ENCODE measurements at regions not wholly inside any gene's neighbourhood (a gene's known extent, or its start where the extent isn't known, plus 50 kb on each side); places are given as distances from the start of the nearest gene placed in this dataset.

- H3K36me3 ChIP-seq (ENCODE audit: control insufficient read depth, low read length), result no peaks in the 10 kb centered on the region
- H3K4me3 ChIP-seq (ENCODE audit: low read length), result no peak overlapping the region
- H4K20me1 ChIP-seq (ENCODE audit: control insufficient read depth, insufficient read depth, low read depth, low read length), result no peaks in the 10 kb centered on the region
- H3K79me2 ChIP-seq (ENCODE audit: control insufficient read depth, low read length), result no peaks in the 10 kb centered on the region
- no peaks in the 10 kb centered on the region for H3K9me2 ChIP-seq (replicated peaks; ENCODE audit: control insufficient read depth, low read length)
- no peak for TF ChIP-seq EZH2phosphoT487 (IDR thresholded peaks at IDR 0.05; ENCODE audit: borderline replicate concordance, low read length)
- TF ChIP-seq CTCF (IDR thresholded peaks at IDR 0.05; ENCODE audit: low read depth, low read length, poor library complexity, severe bottlenecking), result no peak
- no peak overlapping the region for H3K27ac ChIP-seq (ENCODE audit: low read depth, low read length)
- no peaks in the 10 kb centered on the region for H3F3A ChIP-seq (ENCODE audit: control insufficient read depth, insufficient read depth)
- H3K4me1 ChIP-seq (ENCODE audit: control insufficient read depth, low read length), result no peaks in the 10 kb centered on the region
- no peak overlapping the region for H3K4me2 ChIP-seq (ENCODE audit: low read length)
- H3K9me3 ChIP-seq (ENCODE audit: control insufficient read depth, insufficient read depth, low read length), result no peaks in the 10 kb centered on the region
- no peaks in the 10 kb centered on the region for H3K27me3 ChIP-seq (ENCODE audit: control insufficient read depth, low read length)
Observed at GRCh38 chr6:164838068-164838615, 471.3 kb downstream of the C6orf118 start.

- Histone ChIP-seq H3F3A (ENCODE audit: control insufficient read depth, insufficient read depth) (no peaks in the 10 kb centered on the region), H3K9me2 (replicated peaks; ENCODE audit: control insufficient read depth, low read length) (no peaks in the 10 kb centered on the region), H3K4me1 (ENCODE audit: control insufficient read depth, low read length) (no peaks in the 10 kb centered on the region), H4K20me1 (ENCODE audit: control insufficient read depth, insufficient read depth, low read depth, low read length) (no peaks in the 10 kb centered on the region), H3K4me3 (ENCODE audit: low read length) (no peak overlapping the region), H3K79me2 (ENCODE audit: control insufficient read depth, low read length) (no peaks in the 10 kb centered on the region), H3K4me2 (ENCODE audit: low read length) (no peak overlapping the region), H3K27ac (ENCODE audit: low read depth, low read length) (no peak overlapping the region), H3K27me3 (ENCODE audit: control insufficient read depth, low read length) (no peaks in the 10 kb centered on the region), H3K36me3 (ENCODE audit: control insufficient read depth, low read length) (no peaks in the 10 kb centered on the region), H3K9me3 (ENCODE audit: control insufficient read depth, insufficient read depth, low read length) (no peaks in the 10 kb centered on the region)
- TF ChIP-seq CTCF (IDR thresholded peaks at IDR 0.05; ENCODE audit: low read depth, low read length, poor library complexity, severe bottlenecking) (no peak), EZH2phosphoT487 (IDR thresholded peaks at IDR 0.05; ENCODE audit: borderline replicate concordance, low read length) (no peak)
Observed at GRCh38 chr6:164836486-164836885, 472.9 kb downstream of the C6orf118 start.

- no peaks in the 10 kb centered on the region for H3K27me3 ChIP-seq (ENCODE audit: control insufficient read depth, low read length)
- no peaks in the 10 kb centered on the region for H3K9me2 ChIP-seq (replicated peaks; ENCODE audit: control insufficient read depth, low read length)
- no peaks in the 10 kb centered on the region for H3K79me2 ChIP-seq (ENCODE audit: control insufficient read depth, low read length)
- H3K36me3 ChIP-seq (ENCODE audit: control insufficient read depth, low read length), result no peaks in the 10 kb centered on the region
- no peaks in the 10 kb centered on the region for H3K9me3 ChIP-seq (ENCODE audit: control insufficient read depth, insufficient read depth, low read length)
- no peak overlapping the region for H3K27ac ChIP-seq (ENCODE audit: low read depth, low read length)
- no peak overlapping the region for H3K4me2 ChIP-seq (ENCODE audit: low read length)
- H4K20me1 ChIP-seq (ENCODE audit: control insufficient read depth, insufficient read depth, low read depth, low read length), result no peaks in the 10 kb centered on the region
- H3F3A ChIP-seq (ENCODE audit: control insufficient read depth, insufficient read depth), result no peaks in the 10 kb centered on the region
- no peak for TF ChIP-seq EZH2phosphoT487 (IDR thresholded peaks at IDR 0.05; ENCODE audit: borderline replicate concordance, low read length)
- no peak for TF ChIP-seq CTCF (IDR thresholded peaks at IDR 0.05; ENCODE audit: low read depth, low read length, poor library complexity, severe bottlenecking)
- no peak overlapping the region for H3K4me3 ChIP-seq (ENCODE audit: low read length)
- H3K4me1 ChIP-seq (ENCODE audit: control insufficient read depth, low read length), result no peaks in the 10 kb centered on the region
Observed at GRCh38 chr6:164832410-164832809, 477.0 kb downstream of the C6orf118 start.
